Caco-2 (cell line): ENCODE measurements at regions not wholly inside any gene's neighbourhood (a gene's known extent, or its start where the extent isn't known, plus 50 kb on each side); places are given as distances from the start of the nearest gene placed in this dataset.
"Not testable (repeated sequence)": the region's sequence is repeated elsewhere in the genome, so short reads cannot be mapped to it uniquely, and the experiment has no call there.

ENCODE experiments used
- BruUV-seq: library from RNA; stranded (reverse); fragments of 400-500 nt; replicated peaks from 2 replicates; lab custom pipeline; 2021; lab: Mats Ljungman, UMichigan
- CTCF ChIA-PET: fragments of 300-600 bp; sonication (Branson Sonifier 250); formaldehyde crosslinking; loops from one replicate; lab custom pipeline; 2022; ENCODE audit warnings: antibody characterized with exemption; lab: Charles Lee
- POLR2A ChIA-PET: fragments of 300-600 bp; sonication (Branson Sonifier 250); formaldehyde crosslinking; loops from one replicate; lab custom pipeline; 2022; ENCODE audit warnings: antibody characterized with exemption; lab: Charles Lee
- DNase-seq, 2 experiments: peaks; one replicate each; pipeline versions ENCODE4 v3.0.0 to v3.0.0-alpha.2; 2020 to 2022
- H3K27me3 ChIP-seq: replicated peaks from 2 replicates; pipeline ENCODE4 v1.6.0; 2011; ENCODE audit warnings: low read length; ENCODE audit not compliant: control insufficient read depth, insufficient read depth
- H3K36me3 ChIP-seq: 2 replicates; pipeline ENCODE4 v1.5.1; 2011; ENCODE audit warnings: low read length; ENCODE audit not compliant: control insufficient read depth, insufficient read depth
- H3K4me1 ChIP-seq: fragments of 250-450 bp; sonication (Bioruptor Pico); 2 replicates; pipeline ENCODE4 v1.5.1; 2020; ENCODE audit warnings: mild to moderate bottlenecking
- H3K4me3 ChIP-seq: 2 replicates; pipeline ENCODE4 v1.5.1; 2011; ENCODE audit warnings: low read depth, mild to moderate bottlenecking, control low read depth, low read length
- H3K9me3 ChIP-seq: fragments of 250-450 bp; sonication (Bioruptor Pico); 2 replicates; pipeline ENCODE4 v1.5.1; 2020; ENCODE audit warnings: mild to moderate bottlenecking, moderate library complexity
- H3K27ac Mint-ChIP-seq: one replicate; pipeline ENCODE4 v1.8.0; 2022; ENCODE audit warnings: mixed read lengths; ENCODE audit not compliant: unreplicated experiment
- H3K27me3 Mint-ChIP-seq: one replicate; pipeline ENCODE4 v1.8.0; 2022; ENCODE audit warnings: mixed read lengths; ENCODE audit not compliant: insufficient read depth, unreplicated experiment
- H3K36me3 Mint-ChIP-seq: one replicate; pipeline ENCODE4 v1.8.0; 2022; ENCODE audit warnings: mild to moderate bottlenecking, mixed read lengths; ENCODE audit not compliant: insufficient read depth, unreplicated experiment
- H3K4me1 Mint-ChIP-seq: one replicate; pipeline ENCODE4 v1.8.0; 2022; ENCODE audit warnings: low read depth, mixed read lengths; ENCODE audit not compliant: unreplicated experiment
- H3K4me3 Mint-ChIP-seq: one replicate; pipeline ENCODE4 v1.8.0; 2022; ENCODE audit warnings: mild to moderate bottlenecking, moderate library complexity, mixed read lengths; ENCODE audit not compliant: unreplicated experiment
- H3K9me3 Mint-ChIP-seq: one replicate; pipeline ENCODE4 v1.8.0; 2022; ENCODE audit warnings: mixed read lengths; ENCODE audit not compliant: unreplicated experiment
- CTCF ChIP-seq, 2 experiments: fragments of 200-600 bp in 1 of 2; IDR thresholded peaks; 1 replicate in 1 of 2; 2 replicates in 1 of 2; pipeline versions ENCODE4 v1.5.1 to v1.8.0; 2011 to 2022; ENCODE audit warnings: antibody characterized with exemption in 1 of 2, control low read depth in 1 of 2, inconsistent platforms in 1 of 2, low read depth in 1 of 2, low read length in 1 of 2, mild to moderate bottlenecking in 1 of 2, moderate library complexity in 1 of 2; ENCODE audit not compliant: insufficient read depth in 1 of 2, severe bottlenecking in 1 of 2, unreplicated experiment in 1 of 2
- intact Hi-C: fragments of 100-400 bp; cut with micrococcal nuclease; formaldehyde crosslinking; loops from one replicate; pipeline ENCODE4 v1.10.0; 2022; ENCODE audit not compliant: unreplicated experiment

- H3K27ac Mint-ChIP-seq, result no peak overlapping the region
- H3K36me3 ChIP-seq, result no peaks in the 10 kb centered on the region
These were observed 292.0 kb downstream of the ZIC1 start for GRCh38 chr3:147701195-147701594.

DNA sequence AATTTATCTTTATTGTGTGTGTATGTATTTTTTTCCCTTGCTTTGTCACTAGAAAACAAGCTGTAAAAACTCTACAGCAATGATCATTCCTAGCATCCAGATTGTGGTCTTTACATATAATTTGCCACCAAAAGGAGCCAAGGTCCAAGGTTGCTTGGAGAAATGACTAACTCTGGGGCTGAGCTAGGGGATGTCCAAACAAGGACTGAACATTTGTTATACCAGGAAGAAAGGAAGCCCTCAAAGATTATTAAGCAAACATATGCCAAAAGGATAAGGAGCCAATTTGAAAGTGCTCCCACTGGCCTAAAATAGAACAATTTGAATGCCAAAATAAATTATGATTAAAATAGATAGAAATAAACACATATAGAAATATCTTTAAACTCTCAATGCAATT is 293.3 kb downstream of the ZIC1 start:
- no peak for TF ChIP-seq CTCF (IDR thresholded peaks at IDR 0.05; ENCODE audit: insufficient read depth in 1 of 2, low read depth in 1 of 2, low read length in 1 of 2, severe bottlenecking in 1 of 2, unreplicated experiment in 1 of 2)
- Histone ChIP-seq H3K9me3 (no peaks in the 10 kb centered on the region), H3K4me3 (no peak overlapping the region), H3K36me3 (no peaks in the 10 kb centered on the region), H3K4me1 (no peaks in the 10 kb centered on the region), H3K27me3 (no peaks in the 10 kb centered on the region)
- no peaks in the 10 kb centered on the region for H3K36me3 Mint-ChIP-seq
- H3K4me3 Mint-ChIP-seq, result no peak overlapping the region
- ChIA-PET POLR2A (no interaction called here), CTCF (no interaction called here)
- no peak for DNase-seq
- no peaks in the 10 kb centered on the region for H3K4me1 Mint-ChIP-seq
- no peaks in the 10 kb centered on the region for H3K27me3 Mint-ChIP-seq
- intact Hi-C loops, result no loop called here
- no TSS peak for BruUV-seq
- no peaks in the 10 kb centered on the region for H3K9me3 Mint-ChIP-seq
- H3K27ac Mint-ChIP-seq, result no peak overlapping the region

More at GRCh38 chr3:147701195-147701594, 292.0 kb downstream of the ZIC1 start:
- no peaks in the 10 kb centered on the region for H3K9me3 ChIP-seq
- no peak overlapping the region for H3K4me3 Mint-ChIP-seq
- no peak for DNase-seq
- intact Hi-C loops, result no loop called here
- H3K27me3 Mint-ChIP-seq, result no peaks in the 10 kb centered on the region
- ChIA-PET POLR2A (no interaction called here), CTCF (no interaction called here)
- no peaks in the 10 kb centered on the region for H3K36me3 Mint-ChIP-seq
- BruUV-seq, result no TSS peak
- H3K27me3 ChIP-seq, result no peaks in the 10 kb centered on the region
- H3K4me3 ChIP-seq, result no peak overlapping the region
- TF ChIP-seq CTCF (IDR thresholded peaks at IDR 0.05; ENCODE audit: insufficient read depth in 1 of 2, low read depth in 1 of 2, low read length in 1 of 2, severe bottlenecking in 1 of 2, unreplicated experiment in 1 of 2), result no peak
- no peaks in the 10 kb centered on the region for H3K9me3 Mint-ChIP-seq
- H3K4me1 Mint-ChIP-seq, result no peaks in the 10 kb centered on the region
- H3K4me1 ChIP-seq, result no peaks in the 10 kb centered on the region

GRCh38 chr3:147705651-147706051 is 296.5 kb downstream of the ZIC1 start:
- intact Hi-C loops, result no loop called here
- POLR2A ChIA-PET, result no interaction called here
- BruUV-seq, result no TSS peak
- no peak for TF ChIP-seq CTCF (IDR thresholded peaks at IDR 0.05; ENCODE audit: insufficient read depth in 1 of 2, low read depth in 1 of 2, low read length in 1 of 2, severe bottlenecking in 1 of 2, unreplicated experiment in 1 of 2)
- H3K4me1 ChIP-seq, result no peaks in the 10 kb centered on the region
- H3K27ac Mint-ChIP-seq, result no peak overlapping the region
- no peaks in the 10 kb centered on the region for H3K36me3 ChIP-seq
- no peaks in the 10 kb centered on the region for H3K9me3 ChIP-seq
- H3K4me3 Mint-ChIP-seq, result no peak overlapping the region
- H3K4me3 ChIP-seq, result no peak overlapping the region
- H3K27me3 ChIP-seq, result no peaks in the 10 kb centered on the region
- no peak for DNase-seq
- no peaks in the 10 kb centered on the region for H3K4me1 Mint-ChIP-seq
- no peaks in the 10 kb centered on the region for H3K27me3 Mint-ChIP-seq
- CTCF ChIA-PET, result no interaction called here
- no peaks in the 10 kb centered on the region for H3K36me3 Mint-ChIP-seq
- no peaks in the 10 kb centered on the region for H3K9me3 Mint-ChIP-seq

- DNase-seq, H3K9me3 ChIP-seq, H3K27me3 Mint-ChIP-seq, CTCF ChIA-PET, H3K4me1 Mint-ChIP-seq, H3K4me3 Mint-ChIP-seq, BruUV-seq, H3K27me3 ChIP-seq, H3K27ac Mint-ChIP-seq, H3K9me3 Mint-ChIP-seq, intact Hi-C loops, H3K4me1 ChIP-seq, H3K36me3 ChIP-seq, H3K4me3 ChIP-seq, H3K36me3 Mint-ChIP-seq, POLR2A ChIA-PET: not testable (repeated sequence)
These were observed 301.6 kb downstream of the ZIC1 start for GRCh38 chr3:147710753-147711152.
